ENCODE measurements at regions not wholly inside any gene's neighbourhood (a gene's known extent, or its start where the extent isn't known, plus 50 kb on each side); places are given as distances from the start of the nearest gene placed in this dataset.
"Not testable (repeated sequence)": the region's sequence is repeated elsewhere in the genome, so short reads cannot be mapped to it uniquely, and the experiment has no call there.

DNA sequence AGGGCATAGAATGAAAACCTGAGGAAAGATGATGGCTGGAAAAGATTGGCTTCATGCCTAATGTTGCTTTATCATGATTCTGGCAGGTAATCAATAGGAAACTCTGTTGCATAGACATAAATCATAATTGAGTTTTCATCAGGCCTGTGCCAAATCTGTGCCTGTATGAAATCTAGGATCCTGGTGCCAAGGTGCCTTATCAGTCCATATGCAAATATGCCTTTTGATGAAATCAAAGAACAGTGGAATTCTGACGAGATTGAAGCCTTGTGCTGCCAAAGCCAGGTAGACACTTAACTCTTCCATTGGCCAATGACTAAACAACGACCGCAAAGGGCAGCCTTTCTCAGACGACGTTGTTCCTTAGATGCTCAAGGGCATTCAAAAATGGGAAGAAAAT, 170.0 kb upstream of the CRIM1 start:
- Histone ChIP-seq H3K9me3 (replicated peaks) (no peaks in the 10 kb centered on the region), H3K36me3 (no peaks in the 10 kb centered on the region), H3K4me1 (no peaks in the 10 kb centered on the region), H3K27ac (replicated peaks) (no peak overlapping the region), H3K27me3 (ENCODE audit: low read depth) (no peaks in the 10 kb centered on the region), H3K4me3 (no peak overlapping the region)
- intact Hi-C loops (cut with micrococcal nuclease): no loop called here
- DNase-seq: no peak
- TF ChIP-seq CTCF (IDR thresholded peaks at IDR 0.05; ENCODE audit: borderline replicate concordance): no peak

DNA sequence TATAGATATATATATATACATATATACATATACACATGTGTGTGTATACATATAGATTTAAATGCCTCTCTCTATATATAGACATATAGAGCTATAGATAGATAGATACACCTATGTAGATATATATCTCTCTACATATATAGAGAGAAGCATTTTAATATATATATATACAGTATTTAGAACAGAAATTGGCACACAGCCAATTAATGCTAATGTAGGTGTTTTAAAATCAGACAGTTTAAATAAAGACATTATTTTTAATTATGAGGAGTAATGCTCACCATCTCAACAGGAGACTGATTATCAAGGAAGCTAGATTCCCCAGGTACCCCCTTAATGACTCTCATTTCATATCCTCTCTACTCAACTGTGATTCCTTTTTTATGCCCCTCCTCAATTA, 170.7 kb upstream of the CRIM1 start:
- H3K4me3 ChIP-seq: no peak overlapping the region
- DNase-seq: no peak
- H3K9me3 ChIP-seq (replicated peaks): no peaks in the 10 kb centered on the region
- intact Hi-C loops (cut with micrococcal nuclease): no loop called here
- no peaks in the 10 kb centered on the region for H3K27me3 ChIP-seq (ENCODE audit: low read depth)
- H3K4me1 ChIP-seq: no peaks in the 10 kb centered on the region
- TF ChIP-seq CTCF (IDR thresholded peaks at IDR 0.05; ENCODE audit: borderline replicate concordance): no peak
- no peaks in the 10 kb centered on the region for H3K36me3 ChIP-seq
- H3K27ac ChIP-seq (replicated peaks): no peak overlapping the region

DNA sequence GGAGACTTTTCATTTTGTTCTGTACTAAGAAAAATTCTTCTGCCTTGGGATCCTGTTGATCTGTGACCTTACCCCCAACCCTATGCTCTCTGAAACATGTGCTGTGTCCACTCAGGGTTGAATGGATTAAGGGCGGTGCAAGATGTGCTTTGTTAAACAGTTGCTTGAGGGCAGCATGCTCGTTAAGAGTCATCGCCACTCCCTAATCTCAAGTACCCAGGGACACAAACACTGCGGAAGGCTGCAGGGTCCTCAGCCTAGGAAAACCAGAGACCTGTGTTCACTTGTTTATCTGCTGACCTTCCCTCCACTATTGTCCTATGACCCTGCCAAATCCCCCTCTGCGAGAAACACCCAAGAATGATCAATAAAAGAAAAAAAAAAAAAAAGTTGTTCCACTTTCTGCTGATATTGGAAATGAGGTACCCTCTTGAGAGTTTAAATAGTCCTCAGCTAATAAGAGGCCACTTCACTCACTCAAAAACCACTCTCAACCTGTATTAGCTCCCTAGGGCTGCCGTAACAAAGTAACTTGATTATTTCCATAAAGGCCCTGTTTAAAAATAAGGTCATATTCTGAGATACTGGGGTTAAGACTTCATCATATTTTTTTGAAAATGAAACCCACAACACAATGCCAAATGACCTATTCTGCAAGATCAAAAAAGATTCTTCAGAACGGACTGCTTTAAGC, 174.6 kb upstream of the CRIM1 start:
- H3K27ac ChIP-seq (replicated peaks); H3K36me3 ChIP-seq; H3K9me3 ChIP-seq (replicated peaks); H3K4me3 ChIP-seq; H3K27me3 ChIP-seq (ENCODE audit: low read depth); intact Hi-C loops (cut with micrococcal nuclease); H3K4me1 ChIP-seq; DNase-seq: not testable (repeated sequence)

GRCh38 chr2:36180293-36180692, 175.3 kb upstream of the CRIM1 start:
- H3K36me3 ChIP-seq; H3K4me1 ChIP-seq; intact Hi-C loops (cut with micrococcal nuclease); H3K27ac ChIP-seq (replicated peaks); H3K4me3 ChIP-seq; DNase-seq; H3K9me3 ChIP-seq (replicated peaks); H3K27me3 ChIP-seq (ENCODE audit: low read depth): not testable (repeated sequence)

GRCh38 chr2:36179668-36180269, 175.8 kb upstream of the CRIM1 start:
- H3K36me3 ChIP-seq; H3K4me1 ChIP-seq; H3K9me3 ChIP-seq (replicated peaks); H3K27ac ChIP-seq (replicated peaks); intact Hi-C loops (cut with micrococcal nuclease); DNase-seq; H3K4me3 ChIP-seq; H3K27me3 ChIP-seq (ENCODE audit: low read depth): not testable (repeated sequence)

DNA sequence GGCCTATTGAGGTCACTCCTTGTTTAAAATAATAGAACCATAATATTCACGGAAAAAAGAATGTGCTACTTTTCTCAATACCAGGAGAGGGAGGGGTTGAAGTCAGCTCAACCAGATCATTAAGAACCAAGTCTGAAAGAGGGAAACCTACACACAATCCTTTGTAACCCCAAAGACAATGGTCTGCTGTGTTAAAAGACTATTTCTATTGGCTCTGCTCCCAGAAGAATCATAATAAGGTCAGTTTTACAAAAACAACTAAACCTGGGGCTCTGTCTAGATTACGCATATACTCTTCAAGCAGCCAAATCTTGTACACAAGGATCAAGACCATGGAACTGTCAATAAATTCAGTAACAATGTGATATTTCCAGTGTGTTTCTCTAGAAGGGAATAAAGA, 177.2 kb upstream of the CRIM1 start:
- Histone ChIP-seq H3K4me3 (no peak overlapping the region), H3K27ac (replicated peaks) (no peak overlapping the region), H3K36me3 (no peaks in the 10 kb centered on the region), H3K4me1 (no peaks in the 10 kb centered on the region), H3K9me3 (replicated peaks) (peaks cover 7% of the 10 kb centered on the region), H3K27me3 (ENCODE audit: low read depth) (no peaks in the 10 kb centered on the region)
- TF ChIP-seq CTCF (IDR thresholded peaks at IDR 0.05; ENCODE audit: borderline replicate concordance): no peak
- intact Hi-C loops (cut with micrococcal nuclease): no loop called here
- DNase-seq: no peak

- H3K27me3 ChIP-seq (ENCODE audit: low read depth): no peaks in the 10 kb centered on the region
- H3K9me3 ChIP-seq (replicated peaks): peaks cover 7% of the 10 kb centered on the region
- DNase-seq: no peak
- H3K27ac ChIP-seq (replicated peaks): no peak overlapping the region
- no peaks in the 10 kb centered on the region for H3K4me1 ChIP-seq
- no peaks in the 10 kb centered on the region for H3K36me3 ChIP-seq
- intact Hi-C loops (cut with micrococcal nuclease): no loop called here
- TF ChIP-seq CTCF (IDR thresholded peaks at IDR 0.05; ENCODE audit: borderline replicate concordance): no peak
- no peak overlapping the region for H3K4me3 ChIP-seq
These were observed 178.3 kb upstream of the CRIM1 start for GRCh38 chr2:36177282-36177681.

Measured in left ventricle myocardium inferior (tissue), 1 donor.